ENCODE measurements at regions not wholly inside any gene's neighbourhood (a gene's known extent, or its start where the extent isn't known, plus 50 kb on each side); places are given as distances from the start of the nearest gene placed in this dataset.

DNA sequence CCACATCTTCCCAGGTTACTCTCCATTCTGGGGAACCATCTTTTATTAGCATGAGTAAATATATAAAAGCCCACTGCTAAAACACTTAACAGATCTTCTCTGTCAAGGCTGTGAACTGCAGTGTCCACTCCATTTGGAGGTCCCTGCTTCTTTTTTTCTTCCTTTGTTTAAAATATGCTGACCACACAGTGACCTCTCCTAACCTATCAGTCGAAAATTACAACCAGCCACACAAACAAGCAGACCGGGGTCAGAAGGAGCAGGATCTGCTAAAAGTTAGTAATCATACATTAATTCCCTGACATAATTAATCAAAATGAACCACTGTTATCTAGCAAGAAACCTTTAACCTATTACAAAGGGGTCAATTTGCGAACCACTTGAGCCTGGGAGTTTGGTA, 427.9 kb upstream of the NR2F2 start:
- ChIA-PET CTCF (ENCODE audit: partially characterized antibody) (no interaction called here), POLR2A (ENCODE audit: partially characterized antibody) (no interaction called here)
- H3K27ac Mint-ChIP-seq, result no peak overlapping the region
- intact Hi-C loops (cut with micrococcal nuclease), result no loop called here
- DNase-seq, result no peak
- H3K27me3 Mint-ChIP-seq, result no peaks in the 10 kb centered on the region
- H3K36me3 Mint-ChIP-seq, result no peaks in the 10 kb centered on the region
- Histone ChIP-seq H3K27ac (ENCODE audit: low read depth, low read length) (no peak overlapping the region), H3K4me3 (ENCODE audit: low read length in 2 of 2) (no peak overlapping the region), H3K27me3 (ENCODE audit: insufficient read depth, low read length) (no peaks in the 10 kb centered on the region), H3K36me3 (ENCODE audit: insufficient read depth, low read length) (no peaks in the 10 kb centered on the region), H3K9me3 (ENCODE audit: control insufficient read depth in 1 of 2, low read length in 2 of 2) (no peaks in the 10 kb centered on the region), H3K4me1 (ENCODE audit: insufficient read depth, low read length) (no peaks in the 10 kb centered on the region)
- H3K9me3 Mint-ChIP-seq, result peaks cover 0 to 5% (median 0%) of the 10 kb centered on the region in 8 donors
- H3K4me3 Mint-ChIP-seq, result no peak overlapping the region
- H3K4me1 Mint-ChIP-seq, result no peaks in the 10 kb centered on the region

- ChIA-PET CTCF (ENCODE audit: partially characterized antibody) (no interaction called here), POLR2A (ENCODE audit: partially characterized antibody) (no interaction called here)
- no peak for DNase-seq
- H3K27ac Mint-ChIP-seq, result no peak overlapping the region
- H3K4me1 ChIP-seq (ENCODE audit: insufficient read depth, low read length), result no peaks in the 10 kb centered on the region
- intact Hi-C loops (cut with micrococcal nuclease), result no loop called here
- H3K27me3 ChIP-seq (ENCODE audit: insufficient read depth, low read length), result no peaks in the 10 kb centered on the region
- no peaks in the 10 kb centered on the region for H3K36me3 ChIP-seq (ENCODE audit: insufficient read depth, low read length)
- peaks cover 0 to 5% (median 0%) of the 10 kb centered on the region in 8 donors for H3K9me3 Mint-ChIP-seq
- H3K27me3 Mint-ChIP-seq, result no peaks in the 10 kb centered on the region
- no peak overlapping the region for H3K4me3 Mint-ChIP-seq
- H3K4me3 ChIP-seq (ENCODE audit: low read length in 2 of 2), result no peak overlapping the region
- no peak overlapping the region for H3K27ac ChIP-seq (ENCODE audit: low read depth, low read length)
- no peaks in the 10 kb centered on the region for H3K9me3 ChIP-seq (ENCODE audit: control insufficient read depth in 1 of 2, low read length in 2 of 2)
- H3K36me3 Mint-ChIP-seq, result no peaks in the 10 kb centered on the region
- no peaks in the 10 kb centered on the region for H3K4me1 Mint-ChIP-seq
Observed at GRCh38 chr15:95903352-95903751, 427.1 kb upstream of the NR2F2 start.

- intact Hi-C loops (cut with micrococcal nuclease), result no loop called here
- no peaks in the 10 kb centered on the region for H3K4me1 Mint-ChIP-seq
- Histone ChIP-seq H3K27me3 (ENCODE audit: insufficient read depth, low read length) (no peaks in the 10 kb centered on the region), H3K4me3 (ENCODE audit: low read length in 2 of 2) (no peak overlapping the region), H3K36me3 (ENCODE audit: insufficient read depth, low read length) (no peaks in the 10 kb centered on the region), H3K27ac (ENCODE audit: low read depth, low read length) (no peak overlapping the region), H3K9me3 (ENCODE audit: control insufficient read depth in 1 of 2, low read length in 2 of 2) (no peaks in the 10 kb centered on the region), H3K4me1 (ENCODE audit: insufficient read depth, low read length) (no peaks in the 10 kb centered on the region)
- no peak for DNase-seq
- ChIA-PET POLR2A (ENCODE audit: partially characterized antibody) (no interaction called here), CTCF (ENCODE audit: partially characterized antibody) (no interaction called here)
- no peaks in the 10 kb centered on the region for H3K36me3 Mint-ChIP-seq
- H3K27ac Mint-ChIP-seq, result peak overlapping the region in 1 of 7 donors; percentile 35
- no peaks in the 10 kb centered on the region for H3K27me3 Mint-ChIP-seq
- peaks cover 0 to 3% (median 0%) of the 10 kb centered on the region in 8 donors for H3K9me3 Mint-ChIP-seq
- H3K4me3 Mint-ChIP-seq, result no peak overlapping the region
Observed at GRCh38 chr15:95910643-95911212, 419.8 kb upstream of the NR2F2 start.

GRCh38 chr15:95911570-95912279, 418.8 kb upstream of the NR2F2 start:
- intact Hi-C loops (cut with micrococcal nuclease), result no loop called here
- H3K4me3 Mint-ChIP-seq, result no peak overlapping the region

GRCh38 chr15:95912280-95912625, 418.2 kb upstream of the NR2F2 start:
- H3K27me3 Mint-ChIP-seq, result no peaks in the 10 kb centered on the region
- CTCF ChIA-PET (ENCODE audit: partially characterized antibody), result no interaction called here
- peaks cover 0 to 3% (median 0%) of the 10 kb centered on the region in 8 donors for H3K9me3 Mint-ChIP-seq
- H3K27me3 ChIP-seq (ENCODE audit: insufficient read depth, low read length), result no peaks in the 10 kb centered on the region
- no peak for DNase-seq
- no peak overlapping the region for H3K27ac Mint-ChIP-seq
- H3K36me3 Mint-ChIP-seq, result no peaks in the 10 kb centered on the region
- no peaks in the 10 kb centered on the region for H3K4me1 Mint-ChIP-seq
- intact Hi-C loops (cut with micrococcal nuclease), result no loop called here
- no peaks in the 10 kb centered on the region for H3K36me3 ChIP-seq (ENCODE audit: insufficient read depth, low read length)
- H3K4me1 ChIP-seq (ENCODE audit: insufficient read depth, low read length), result no peaks in the 10 kb centered on the region
- H3K4me3 Mint-ChIP-seq, result no peak overlapping the region
- POLR2A ChIA-PET (ENCODE audit: partially characterized antibody), result no interaction called here
- H3K27ac ChIP-seq (ENCODE audit: low read depth, low read length), result no peak overlapping the region
- H3K9me3 ChIP-seq (ENCODE audit: control insufficient read depth in 1 of 2, low read length in 2 of 2), result no peaks in the 10 kb centered on the region
- H3K4me3 ChIP-seq (ENCODE audit: low read length in 2 of 2), result no peak overlapping the region

More at GRCh38 chr15:95911570-95912279, 418.8 kb upstream of the NR2F2 start:
- no peaks in the 10 kb centered on the region for H3K4me1 Mint-ChIP-seq
- ChIA-PET POLR2A (ENCODE audit: partially characterized antibody) (no interaction called here), CTCF (ENCODE audit: partially characterized antibody) (no interaction called here)
- H3K9me3 Mint-ChIP-seq, result peaks cover 0 to 3% (median 0%) of the 10 kb centered on the region in 8 donors
- no peaks in the 10 kb centered on the region for H3K36me3 ChIP-seq (ENCODE audit: insufficient read depth, low read length)
- no peaks in the 10 kb centered on the region for H3K9me3 ChIP-seq (ENCODE audit: control insufficient read depth in 1 of 2, low read length in 2 of 2)
- no peak overlapping the region for H3K27ac Mint-ChIP-seq
- H3K27me3 Mint-ChIP-seq, result no peaks in the 10 kb centered on the region
- no peak overlapping the region for H3K4me3 ChIP-seq (ENCODE audit: low read length in 2 of 2)
- no peak for DNase-seq
- H3K27me3 ChIP-seq (ENCODE audit: insufficient read depth, low read length), result no peaks in the 10 kb centered on the region
- H3K27ac ChIP-seq (ENCODE audit: low read depth, low read length), result no peak overlapping the region
- H3K4me1 ChIP-seq (ENCODE audit: insufficient read depth, low read length), result no peaks in the 10 kb centered on the region
- no peaks in the 10 kb centered on the region for H3K36me3 Mint-ChIP-seq

DNA sequence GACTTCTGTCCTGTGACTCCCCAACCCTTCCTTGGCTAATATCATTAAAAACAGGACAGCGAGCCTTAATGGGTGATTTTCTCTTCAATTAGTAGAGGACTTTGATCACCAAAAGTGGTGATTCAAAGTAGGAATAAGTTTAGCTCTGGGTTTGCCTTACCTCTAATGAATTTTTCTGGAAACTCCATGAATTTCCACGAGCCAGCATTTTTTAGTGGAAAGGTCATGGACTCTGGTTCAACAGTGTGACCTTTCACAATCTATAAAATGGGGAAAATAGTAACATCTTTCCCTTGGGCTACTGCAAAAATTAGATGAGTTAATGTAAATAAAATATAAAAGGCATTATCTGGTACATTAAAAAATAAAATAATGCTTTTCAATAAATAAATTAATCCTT, 417.8 kb upstream of the NR2F2 start:
- no peak overlapping the region for H3K27ac Mint-ChIP-seq
- H3K4me1 Mint-ChIP-seq, result no peaks in the 10 kb centered on the region
- H3K9me3 Mint-ChIP-seq, result peaks cover 0 to 3% (median 0%) of the 10 kb centered on the region in 8 donors
- H3K36me3 Mint-ChIP-seq, result no peaks in the 10 kb centered on the region
- POLR2A ChIA-PET (ENCODE audit: partially characterized antibody), result no interaction called here
- CTCF ChIA-PET (ENCODE audit: partially characterized antibody), result no interaction called here
- no peak for DNase-seq
- Histone ChIP-seq H3K27ac (ENCODE audit: low read depth, low read length) (no peak overlapping the region), H3K4me1 (ENCODE audit: insufficient read depth, low read length) (no peaks in the 10 kb centered on the region), H3K9me3 (ENCODE audit: control insufficient read depth in 1 of 2, low read length in 2 of 2) (no peaks in the 10 kb centered on the region), H3K36me3 (ENCODE audit: insufficient read depth, low read length) (no peaks in the 10 kb centered on the region), H3K4me3 (ENCODE audit: low read length in 2 of 2) (no peak overlapping the region), H3K27me3 (ENCODE audit: insufficient read depth, low read length) (no peaks in the 10 kb centered on the region)
- intact Hi-C loops (cut with micrococcal nuclease), result no loop called here
- H3K27me3 Mint-ChIP-seq, result no peaks in the 10 kb centered on the region
- no peak overlapping the region for H3K4me3 Mint-ChIP-seq

DNA sequence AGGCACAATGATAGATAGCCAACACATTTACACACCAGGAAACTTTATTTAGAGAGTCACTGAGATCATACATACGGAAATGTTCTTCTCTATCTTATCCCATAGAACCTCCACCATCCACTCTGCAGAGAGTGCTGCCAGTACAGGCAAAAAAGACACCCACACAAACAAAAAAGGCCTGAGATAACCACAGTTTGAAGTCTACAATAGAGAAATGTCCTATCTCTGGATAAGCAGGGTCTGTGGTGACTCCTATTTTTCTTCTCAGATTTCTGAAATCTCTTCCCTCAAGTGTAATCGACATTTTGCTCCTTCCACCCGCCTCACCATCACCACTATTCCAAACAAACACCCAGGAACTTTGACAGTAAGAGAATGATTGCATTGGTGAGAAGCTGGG, 413.9 kb upstream of the NR2F2 start:
- H3K36me3 Mint-ChIP-seq, result no peaks in the 10 kb centered on the region
- no peak overlapping the region for H3K4me3 Mint-ChIP-seq
- Histone ChIP-seq H3K4me3 (ENCODE audit: low read length in 2 of 2) (no peak overlapping the region), H3K9me3 (ENCODE audit: control insufficient read depth in 1 of 2, low read length in 2 of 2) (no peaks in the 10 kb centered on the region), H3K27ac (ENCODE audit: low read depth, low read length) (no peak overlapping the region), H3K4me1 (ENCODE audit: insufficient read depth, low read length) (no peaks in the 10 kb centered on the region), H3K27me3 (ENCODE audit: insufficient read depth, low read length) (no peaks in the 10 kb centered on the region), H3K36me3 (ENCODE audit: insufficient read depth, low read length) (no peaks in the 10 kb centered on the region)
- no peak for DNase-seq
- H3K27ac Mint-ChIP-seq, result no peak overlapping the region
- CTCF ChIA-PET (ENCODE audit: partially characterized antibody), result no interaction called here
- POLR2A ChIA-PET (ENCODE audit: partially characterized antibody), result no interaction called here
- H3K4me1 Mint-ChIP-seq, result no peaks in the 10 kb centered on the region
- intact Hi-C loops (cut with micrococcal nuclease), result no loop called here
- no peaks in the 10 kb centered on the region for H3K27me3 Mint-ChIP-seq
- peaks cover 0 to 3% (median 0%) of the 10 kb centered on the region in 8 donors for H3K9me3 Mint-ChIP-seq

Measured in CD4-positive, alpha-beta memory T cell (primary cell).